ENCODE measurements at regions not wholly inside any gene's neighbourhood (a gene's known extent, or its start where the extent isn't known, plus 50 kb on each side); places are given as distances from the start of the nearest gene placed in this dataset.
"Not testable (repeated sequence)": the region's sequence is repeated elsewhere in the genome, so short reads cannot be mapped to it uniquely, and the experiment has no call there.

- no peak for DNase-seq
These were observed 223.5 kb downstream of the NDUFA10 start for GRCh38 chr2:239801404-239802184.

- no peak for DNase-seq
These were observed 224.3 kb downstream of the NDUFA10 start for GRCh38 chr2:239800785-239801386.

- DNase-seq = no peak
These were observed 227.8 kb downstream of the NDUFA10 start for GRCh38 chr2:239797316-239797715.

- DNase-seq = not testable (repeated sequence)
These were observed 229.4 kb downstream of the NDUFA10 start for GRCh38 chr2:239795761-239796160.

GRCh38 chr2:239793836-239794235 lies 231.3 kb downstream of the NDUFA10 start:
- DNase-seq = no peak

- no peak for DNase-seq
These were observed 232.1 kb downstream of the NDUFA10 start for GRCh38 chr2:239793086-239793485.

GRCh38 chr2:239792405-239793084 lies 232.6 kb downstream of the NDUFA10 start:
- no peak for DNase-seq

GRCh38 chr2:239791526-239792404 lies 233.4 kb downstream of the NDUFA10 start:
- no peak for DNase-seq

- no peak for DNase-seq
These were observed 234.4 kb downstream of the NDUFA10 start for GRCh38 chr2:239790721-239791120.

- no peak for DNase-seq
These were observed 234.8 kb downstream of the NDUFA10 start for GRCh38 chr2:239790313-239790712.

GRCh38 chr2:239789711-239790110 lies 235.4 kb downstream of the NDUFA10 start:
- no peak for DNase-seq

- no peak for DNase-seq
These were observed 236.5 kb downstream of the NDUFA10 start for GRCh38 chr2:239788576-239789098.

GRCh38 chr2:239787538-239788050 lies 237.5 kb downstream of the NDUFA10 start:
- no peak for DNase-seq

GRCh38 chr2:239786791-239787190 lies 238.4 kb downstream of the NDUFA10 start:
- no peak for DNase-seq

GRCh38 chr2:239781454-239781853 lies 243.7 kb downstream of the NDUFA10 start:
- no peak for DNase-seq

GRCh38 chr2:239780236-239780994 lies 244.7 kb downstream of the NDUFA10 start:
- DNase-seq = no peak

GRCh38 chr2:239779584-239779983 lies 245.6 kb downstream of the NDUFA10 start:
- DNase-seq = no peak

GRCh38 chr2:239778861-239779558 lies 246.1 kb downstream of the NDUFA10 start:
- DNase-seq = no peak

GRCh38 chr2:239778042-239778851 lies 246.9 kb downstream of the NDUFA10 start:
- DNase-seq = no peak

GRCh38 chr2:239777219-239777618 lies 247.9 kb downstream of the NDUFA10 start:
- DNase-seq = no peak

All from midbrain (tissue), 1 donor.